SU-DHL-6 (cell line): ENCODE measurements at regions not wholly inside any gene's neighbourhood (a gene's known extent, or its start where the extent isn't known, plus 50 kb on each side); places are given as distances from the start of the nearest gene placed in this dataset.

Source experiments
- H2AFZ ChIP-seq: fragments of 200-600 bp; sonication (generic); 2 replicates; pipeline ENCODE4 v1.6.1; 2014; ENCODE audit warnings: low read depth, mild to moderate bottlenecking, moderate library complexity, mixed read lengths, antibody characterized with exemption, low read length; ENCODE audit not compliant: severe bottlenecking
- H3F3A ChIP-seq: fragments of 200-600 bp; shearing (Covaris generic); 2 replicates; pipeline ENCODE4 v1.6.0; 2016; ENCODE audit warnings: antibody characterized with exemption, mild to moderate bottlenecking; ENCODE audit not compliant: insufficient read depth
- H3K27ac ChIP-seq: fragments of 200-600 bp; sonication (generic); 2 replicates; pipeline ENCODE4 v1.5.1; 2016; ENCODE audit warnings: low read depth, mild to moderate bottlenecking, low read length, moderate library complexity, mixed read lengths
- H3K27me3 ChIP-seq: fragments of 200-600 bp; sonication (generic), shearing (Covaris generic); 2 replicates; pipeline ENCODE4 v1.6.0; 2014; ENCODE audit warnings: mild to moderate bottlenecking, low read length
- H3K36me3 ChIP-seq: fragments of 200-600 bp; sonication (generic); 2 replicates; pipeline ENCODE4 v1.6.1; 2014; ENCODE audit warnings: mild to moderate bottlenecking, low read length, mixed read lengths
- H3K4me2 ChIP-seq: fragments of 300-600, 200-600 bp; shearing (Covaris generic), sonication (generic); 2 replicates; pipeline ENCODE4 v1.6.0; 2014; ENCODE audit warnings: low read length, low read depth, mild to moderate bottlenecking; ENCODE audit not compliant: poor library complexity, severe bottlenecking
- H3K4me3 ChIP-seq: fragments of 200-600 bp; sonication (generic); 2 replicates; pipeline ENCODE4 v1.5.1; 2014; ENCODE audit warnings: antibody characterized with exemption, low read length, mild to moderate bottlenecking, mixed read lengths; ENCODE audit not compliant: insufficient read depth, poor library complexity, severe bottlenecking
- H3K79me2 ChIP-seq: fragments of 200-600 bp; sonication (generic); 2 replicates; pipeline ENCODE4 v1.6.1; 2014; ENCODE audit warnings: mild to moderate bottlenecking, low read length, moderate library complexity; ENCODE audit not compliant: insufficient read depth
- H3K9ac ChIP-seq: fragments of 200-600 bp; sonication (generic); 2 replicates; pipeline ENCODE4 v1.7.0; 2014; ENCODE audit warnings: mild to moderate bottlenecking, low read length
- H3K9me2 ChIP-seq: fragments of 200-600 bp; sonication (generic); replicated peaks from 2 replicates; pipeline ENCODE4 v1.6.1; 2014; ENCODE audit warnings: low read length; ENCODE audit not compliant: insufficient read depth
- H3K9me3 ChIP-seq: fragments of 200-600 bp; sonication (generic); 2 replicates; pipeline ENCODE4 v1.6.1; 2014; ENCODE audit warnings: low read length, mixed read lengths; ENCODE audit not compliant: insufficient read depth
- H4K20me1 ChIP-seq: fragments of 200-600 bp; sonication (generic); 2 replicates; pipeline ENCODE4 v1.6.1; 2014; ENCODE audit warnings: low read depth, mild to moderate bottlenecking, antibody characterized with exemption, low read length, moderate library complexity, mixed read lengths
- CTCF ChIP-seq: fragments of 200-600 bp; sonication (generic); IDR thresholded peaks from one replicate; pipeline ENCODE4 v1.5.1; 2017; ENCODE audit warnings: antibody characterized with exemption, mild to moderate bottlenecking, low read length, moderate library complexity; ENCODE audit not compliant: insufficient read depth, poor library complexity, severe bottlenecking
- EZH2phosphoT487 ChIP-seq: fragments of 200-600 bp; sonication (generic), shearing (Covaris generic); conservative IDR thresholded peaks from 2 replicates; pipeline ENCODE4 v1.6.1; 2018; ENCODE audit warnings: mild to moderate bottlenecking, antibody characterized with exemption, low read length, moderate library complexity, mixed read lengths

DNA sequence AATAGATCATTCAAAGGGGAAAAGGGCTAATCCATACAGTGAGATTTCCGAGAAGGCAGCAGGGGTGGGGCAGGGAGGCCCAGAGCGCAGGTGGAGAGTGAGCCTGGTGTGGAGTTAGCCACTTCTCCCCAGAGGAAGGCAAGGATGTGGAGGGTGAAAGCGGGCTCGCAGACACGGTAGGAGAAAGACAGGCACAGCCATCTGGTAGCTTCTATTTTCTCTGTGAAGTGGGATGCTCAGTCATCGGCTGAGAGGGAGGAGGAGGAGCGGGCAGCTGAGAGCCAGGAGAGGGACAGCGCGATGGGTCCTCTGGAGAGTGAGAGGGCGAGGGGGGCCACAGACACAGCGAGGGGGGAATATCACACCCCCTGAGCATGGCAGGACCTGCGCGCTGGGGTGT lies 153.3 kb upstream of the NDUFV2 start:
- TF ChIP-seq CTCF = no peak
- no peak for TF ChIP-seq EZH2phosphoT487
- Histone ChIP-seq H3K27ac (no peak overlapping the region), H3K9me3 (peaks cover 3% of the 10 kb centered on the region; the same call in 1 of the 2 replicates), H3K9ac (no peak overlapping the region), H3F3A (no peaks in the 10 kb centered on the region), H4K20me1 (no peaks in the 10 kb centered on the region), H3K4me2 (no peak overlapping the region), H3K4me3 (no peak overlapping the region), H3K36me3 (no peaks in the 10 kb centered on the region), H2AFZ (no peak overlapping the region), H3K79me2 (no peaks in the 10 kb centered on the region), H3K27me3 (no peaks in the 10 kb centered on the region), H3K9me2 (no peaks in the 10 kb centered on the region)

- Histone ChIP-seq H3K79me2 (no peaks in the 10 kb centered on the region), H3K9me2 (no peaks in the 10 kb centered on the region), H3K36me3 (no peaks in the 10 kb centered on the region), H3K9me3 (peaks cover under 1% of the 10 kb centered on the region; the same call in 1 of the 2 replicates), H3K4me2 (no peak overlapping the region), H3F3A (no peaks in the 10 kb centered on the region), H3K4me3 (no peak overlapping the region), H3K9ac (no peak overlapping the region), H3K27ac (no peak overlapping the region), H3K27me3 (no peaks in the 10 kb centered on the region), H4K20me1 (no peaks in the 10 kb centered on the region), H2AFZ (no peak overlapping the region)
- TF ChIP-seq EZH2phosphoT487 (no peak), CTCF (no peak)
Measured at GRCh38 chr18:8951491-8951890, 151.0 kb upstream of the NDUFV2 start.

- no peak overlapping the region for H3K4me2 ChIP-seq
- H3K36me3 ChIP-seq = no peaks in the 10 kb centered on the region
- no peaks in the 10 kb centered on the region for H4K20me1 ChIP-seq
- no peaks in the 10 kb centered on the region for H3K27me3 ChIP-seq
- TF ChIP-seq CTCF (no peak), EZH2phosphoT487 (no peak)
- no peaks in the 10 kb centered on the region for H3K9me3 ChIP-seq
- no peak overlapping the region for H3K27ac ChIP-seq
- H3K79me2 ChIP-seq = no peaks in the 10 kb centered on the region
- no peak overlapping the region for H3K9ac ChIP-seq
- no peaks in the 10 kb centered on the region for H3F3A ChIP-seq
- no peak overlapping the region for H3K4me3 ChIP-seq
- no peak overlapping the region for H2AFZ ChIP-seq
- no peaks in the 10 kb centered on the region for H3K9me2 ChIP-seq
Measured at GRCh38 chr18:8952174-8952573, 150.3 kb upstream of the NDUFV2 start.
